Liver (tissue), 8 donors: ENCODE measurements at regions not wholly inside any gene's neighbourhood (a gene's known extent, or its start where the extent isn't known, plus 50 kb on each side); places are given as distances from the start of the nearest gene placed in this dataset.

Source experiments
- DNase-seq: peaks from one replicate; pipeline ENCODE4 v3.0.0-alpha.2; 2017; ENCODE audit warnings: low spot score
- H3K27ac ChIP-seq, 2 donors: one replicate each; pipeline ENCODE4 v1.7.0; 2013; ENCODE audit warnings: inconsistent platforms in 2 of 2, low read length in 2 of 2, control low read depth in 1 of 2, low read depth in 1 of 2, mild to moderate bottlenecking in 1 of 2
- H3K27me3 ChIP-seq, 4 donors: one replicate each; pipeline versions ENCODE4 v1.6.1 to v1.7.0; 2013; ENCODE audit warnings: low read length in 3 of 4, inconsistent platforms in 1 of 4, mild to moderate bottlenecking in 1 of 4, moderate library complexity in 1 of 4; ENCODE audit not compliant: control insufficient read depth in 4 of 4, insufficient read depth in 4 of 4
- H3K36me3 ChIP-seq, 4 donors: one replicate each; pipeline versions ENCODE4 v1.6.1 to v1.7.0; 2013; ENCODE audit warnings: low read length in 3 of 4, mild to moderate bottlenecking in 3 of 4, low read depth in 1 of 4, moderate library complexity in 1 of 4; ENCODE audit not compliant: control insufficient read depth in 4 of 4, insufficient read depth in 3 of 4
- H3K4me1 ChIP-seq, 4 donors: one replicate each; pipeline versions ENCODE4 v1.6.1 to v1.7.0; 2013; ENCODE audit warnings: low read length in 3 of 4, mild to moderate bottlenecking in 3 of 4, moderate library complexity in 1 of 4; ENCODE audit not compliant: control insufficient read depth in 4 of 4, insufficient read depth in 4 of 4
- H3K4me3 ChIP-seq, 3 donors: one replicate each; pipeline versions ENCODE4 v1.6.1 to v1.7.0; 2013; ENCODE audit warnings: low read length in 3 of 3, control low read depth in 1 of 3, low read depth in 1 of 3, mild to moderate bottlenecking in 1 of 3
- H3K9ac ChIP-seq, 2 donors: one replicate each; pipeline ENCODE4 v1.7.0; 2013; ENCODE audit warnings: low read length in 2 of 2, mild to moderate bottlenecking in 2 of 2, moderate library complexity in 2 of 2, control low read depth in 1 of 2, low read depth in 1 of 2
- H3K9me3 ChIP-seq, 4 donors: one replicate each; pipeline versions ENCODE4 v1.6.1 to v1.7.0; 2013; ENCODE audit warnings: low read length in 3 of 4; ENCODE audit not compliant: control insufficient read depth in 4 of 4
- ATF3 ChIP-seq: IDR thresholded peaks from 2 replicates; pipeline ENCODE4 v1.6.1; 2016; ENCODE audit warnings: antibody characterized with exemption
- CTCF ChIP-seq: fragments of 150-350 bp; IDR thresholded peaks from 2 replicates; pipeline ENCODE4 v1.5.1; 2017; ENCODE audit warnings: improper control_type of control experiment, low read depth, low read length; ENCODE audit not compliant: missing input control
- EGR1 ChIP-seq, 2 donors: IDR thresholded peaks; 2 replicates each; pipeline ENCODE4 v1.6.1; 2016 to 2018; ENCODE audit warnings: antibody characterized with exemption in 2 of 2, low read depth in 2 of 2
- FOXA1 ChIP-seq: IDR thresholded peaks from 2 replicates; pipeline ENCODE4 v1.6.1; 2016; ENCODE audit warnings: antibody characterized with exemption
- FOXA2 ChIP-seq: IDR thresholded peaks from 2 replicates; pipeline ENCODE4 v1.6.1; 2016; ENCODE audit warnings: antibody characterized with exemption
- HNF4A ChIP-seq, 2 donors: conservative IDR thresholded peaks; 2 replicates each; pipeline ENCODE4 v1.6.1; 2016; ENCODE audit warnings: antibody characterized with exemption in 2 of 2, mild to moderate bottlenecking in 2 of 2
- HNF4G ChIP-seq: IDR thresholded peaks from 2 replicates; pipeline ENCODE4 v1.6.1; 2016; ENCODE audit warnings: antibody characterized with exemption
- JUND ChIP-seq, 2 donors: IDR thresholded peaks; 2 replicates each; pipeline ENCODE4 v1.6.1; 2016; ENCODE audit warnings: antibody characterized with exemption in 2 of 2
- MAX ChIP-seq: IDR thresholded peaks from 2 replicates; pipeline ENCODE4 v1.6.1; 2016; ENCODE audit warnings: antibody characterized with exemption
- RAD21 ChIP-seq, 2 donors: IDR thresholded peaks; 2 replicates each; pipeline ENCODE4 v1.6.1; 2016; ENCODE audit warnings: antibody characterized with exemption in 2 of 2, mild to moderate bottlenecking in 2 of 2
- RXRA ChIP-seq, 2 donors: IDR thresholded peaks; 2 replicates each; pipeline ENCODE4 v1.6.1; 2017 to 2018; ENCODE audit warnings: antibody characterized with exemption in 2 of 2, mild to moderate bottlenecking in 1 of 2
- SP1 ChIP-seq: IDR thresholded peaks from 2 replicates; pipeline ENCODE4 v1.6.1; 2018; ENCODE audit warnings: antibody characterized with exemption, mild to moderate bottlenecking
- TAF1 ChIP-seq: conservative IDR thresholded peaks from 2 replicates; pipeline ENCODE4 v1.6.1; 2016; ENCODE audit warnings: antibody characterized with exemption, mild to moderate bottlenecking
- YY1 ChIP-seq: IDR thresholded peaks from 2 replicates; pipeline ENCODE4 v1.6.1; 2016; ENCODE audit warnings: antibody characterized with exemption, mild to moderate bottlenecking
- WGBS: extraction: QIAGEN DNeasy Blood & Tissue Kit; methylation state at CpG from one replicate; pipeline ENCODE4 v1.1.7; 2013; 5-methylcytosine and 5-hydroxymethylcytosine counted together
- TF ChIP-seq, protein P1 (sequence below): IDR thresholded peaks from 2 replicates; pipeline ENCODE4 v1.6.1; 2016; ENCODE audit warnings: antibody characterized with exemption
- TF ChIP-seq, protein P2 (sequence below): IDR thresholded peaks from 2 replicates; pipeline ENCODE4 v1.6.1; 2016; ENCODE audit warnings: antibody characterized with exemption, mild to moderate bottlenecking
- donor health status: healthy.
- donor health status: healthy.
- donor health status: healthy.
- donor health status: healthy.
- donor health status: healthy.

GRCh38 chr5:63118221-63118620, 539.6 kb downstream of the LRRC70 start:
- 42% methylated on average over 1 of the region's 1 CpG for WGBS
- Histone ChIP-seq H3K4me3 (no peak overlapping the region), H3K27me3 (no peaks in the 10 kb centered on the region), H3K9ac (no peak overlapping the region), H3K36me3 (no peaks in the 10 kb centered on the region), H3K4me1 (no peaks in the 10 kb centered on the region), H3K9me3 (no peaks in the 10 kb centered on the region), H3K27ac (no peak overlapping the region)
- no peak for TF ChIP-seq CTCF
- TF ChIP-seq JUND (IDR thresholded peaks at IDR 0.05), result no peak
- TF ChIP-seq SP1, result no peak
- no peak for TF ChIP-seq RXRA (IDR thresholded peaks at IDR 0.05)
- TF ChIP-seq YY1, result no peak
- TF ChIP-seq HNF4A (conservative IDR thresholded peaks at IDR 0.05), result no peak
- no peak for DNase-seq

GRCh38 chr5:63111891-63112290, 533.3 kb downstream of the LRRC70 start:
- no peaks in the 10 kb centered on the region for H3K27me3 ChIP-seq
- H3K36me3 ChIP-seq, result no peaks in the 10 kb centered on the region
- H3K9ac ChIP-seq, result no peak overlapping the region

DNA sequence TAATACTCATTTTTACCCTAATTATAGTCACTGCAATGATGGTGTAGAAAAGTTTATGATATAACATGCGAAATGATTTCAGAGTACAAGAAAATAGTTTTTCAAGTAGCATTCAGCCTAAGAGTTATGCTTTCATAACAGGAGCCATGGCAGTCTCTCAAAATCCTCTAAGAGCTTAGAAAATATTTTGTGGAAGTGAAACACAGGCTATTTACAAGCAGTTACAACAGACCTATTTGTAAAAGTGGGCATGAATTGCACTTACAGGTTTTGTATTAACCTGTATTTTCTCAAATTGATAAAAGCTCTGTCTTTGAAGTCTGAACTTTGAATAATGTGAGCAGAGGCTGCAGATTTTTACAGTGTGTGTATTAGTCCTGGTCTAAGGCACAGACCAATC, 523.3 kb downstream of the LRRC70 start:
- 91% methylated on average over 1 of the region's 1 CpG for WGBS
- no peak overlapping the region for H3K9ac ChIP-seq
- H3K36me3 ChIP-seq, result no peaks in the 10 kb centered on the region
- no peak overlapping the region for H3K27ac ChIP-seq
- H3K27me3 ChIP-seq, result no peaks in the 10 kb centered on the region
- no peaks in the 10 kb centered on the region for H3K4me1 ChIP-seq
- DNase-seq, result no peak
- H3K9me3 ChIP-seq, result no peaks in the 10 kb centered on the region
- no peak overlapping the region for H3K4me3 ChIP-seq
- TF ChIP-seq, protein P1, sequence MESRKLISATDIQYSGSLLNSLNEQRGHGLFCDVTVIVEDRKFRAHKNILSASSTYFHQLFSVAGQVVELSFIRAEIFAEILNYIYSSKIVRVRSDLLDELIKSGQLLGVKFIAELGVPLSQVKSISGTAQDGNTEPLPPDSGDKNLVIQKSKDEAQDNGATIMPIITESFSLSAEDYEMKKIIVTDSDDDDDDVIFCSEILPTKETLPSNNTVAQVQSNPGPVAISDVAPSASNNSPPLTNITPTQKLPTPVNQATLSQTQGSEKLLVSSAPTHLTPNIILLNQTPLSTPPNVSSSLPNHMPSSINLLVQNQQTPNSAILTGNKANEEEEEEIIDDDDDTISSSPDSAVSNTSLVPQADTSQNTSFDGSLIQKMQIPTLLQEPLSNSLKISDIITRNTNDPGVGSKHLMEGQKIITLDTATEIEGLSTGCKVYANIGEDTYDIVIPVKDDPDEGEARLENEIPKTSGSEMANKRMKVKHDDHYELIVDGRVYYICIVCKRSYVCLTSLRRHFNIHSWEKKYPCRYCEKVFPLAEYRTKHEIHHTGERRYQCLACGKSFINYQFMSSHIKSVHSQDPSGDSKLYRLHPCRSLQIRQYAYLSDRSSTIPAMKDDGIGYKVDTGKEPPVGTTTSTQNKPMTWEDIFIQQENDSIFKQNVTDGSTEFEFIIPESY, result no peak
- no peak for TF ChIP-seq RXRA (IDR thresholded peaks at IDR 0.05)
- no peak for TF ChIP-seq YY1
- TF ChIP-seq HNF4A (conservative IDR thresholded peaks at IDR 0.05), result no peak
- no peak for TF ChIP-seq RAD21 (IDR thresholded peaks at IDR 0.05)
- TF ChIP-seq CTCF, result no peak
- no peak for TF ChIP-seq JUND (IDR thresholded peaks at IDR 0.05)
- TF ChIP-seq MAX, result no peak
- no peak for TF ChIP-seq ATF3
- TF ChIP-seq HNF4G, result no peak
- TF ChIP-seq TAF1, result no peak
- TF ChIP-seq FOXA2, result no peak
- TF ChIP-seq FOXA1, result no peak
- no peak for TF ChIP-seq EGR1 (IDR thresholded peaks at IDR 0.05; ENCODE audit: low read depth in 2 of 2)

More at GRCh38 chr5:63111891-63112290, 533.3 kb downstream of the LRRC70 start:
- H3K27ac ChIP-seq, result no peak overlapping the region
- H3K9me3 ChIP-seq, result no peaks in the 10 kb centered on the region
- TF ChIP-seq, protein P2, sequence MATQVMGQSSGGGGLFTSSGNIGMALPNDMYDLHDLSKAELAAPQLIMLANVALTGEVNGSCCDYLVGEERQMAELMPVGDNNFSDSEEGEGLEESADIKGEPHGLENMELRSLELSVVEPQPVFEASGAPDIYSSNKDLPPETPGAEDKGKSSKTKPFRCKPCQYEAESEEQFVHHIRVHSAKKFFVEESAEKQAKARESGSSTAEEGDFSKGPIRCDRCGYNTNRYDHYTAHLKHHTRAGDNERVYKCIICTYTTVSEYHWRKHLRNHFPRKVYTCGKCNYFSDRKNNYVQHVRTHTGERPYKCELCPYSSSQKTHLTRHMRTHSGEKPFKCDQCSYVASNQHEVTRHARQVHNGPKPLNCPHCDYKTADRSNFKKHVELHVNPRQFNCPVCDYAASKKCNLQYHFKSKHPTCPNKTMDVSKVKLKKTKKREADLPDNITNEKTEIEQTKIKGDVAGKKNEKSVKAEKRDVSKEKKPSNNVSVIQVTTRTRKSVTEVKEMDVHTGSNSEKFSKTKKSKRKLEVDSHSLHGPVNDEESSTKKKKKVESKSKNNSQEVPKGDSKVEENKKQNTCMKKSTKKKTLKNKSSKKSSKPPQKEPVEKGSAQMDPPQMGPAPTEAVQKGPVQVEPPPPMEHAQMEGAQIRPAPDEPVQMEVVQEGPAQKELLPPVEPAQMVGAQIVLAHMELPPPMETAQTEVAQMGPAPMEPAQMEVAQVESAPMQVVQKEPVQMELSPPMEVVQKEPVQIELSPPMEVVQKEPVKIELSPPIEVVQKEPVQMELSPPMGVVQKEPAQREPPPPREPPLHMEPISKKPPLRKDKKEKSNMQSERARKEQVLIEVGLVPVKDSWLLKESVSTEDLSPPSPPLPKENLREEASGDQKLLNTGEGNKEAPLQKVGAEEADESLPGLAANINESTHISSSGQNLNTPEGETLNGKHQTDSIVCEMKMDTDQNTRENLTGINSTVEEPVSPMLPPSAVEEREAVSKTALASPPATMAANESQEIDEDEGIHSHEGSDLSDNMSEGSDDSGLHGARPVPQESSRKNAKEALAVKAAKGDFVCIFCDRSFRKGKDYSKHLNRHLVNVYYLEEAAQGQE, result no peak
- no peak for TF ChIP-seq SP1
- no peak for TF ChIP-seq JUND (IDR thresholded peaks at IDR 0.05)
- no peak for TF ChIP-seq YY1
- no peak for DNase-seq
- peaks cover 0 to 3% (median 0%) of the 10 kb centered on the region in 4 donors for H3K4me1 ChIP-seq
- H3K4me3 ChIP-seq, result no peak overlapping the region
